ENCODE measurements at regions not wholly inside any gene's neighbourhood (a gene's known extent, or its start where the extent isn't known, plus 50 kb on each side); places are given as distances from the start of the nearest gene placed in this dataset.

- no peak for DNase-seq (ENCODE audit: low spot score)
Observed at GRCh38 chr5:71948206-71948605, 159.1 kb upstream of the MAP1B start.

GRCh38 chr5:71949772-71950171 is 157.5 kb upstream of the MAP1B start:
- DNase-seq (ENCODE audit: low spot score) = no peak

GRCh38 chr5:71953866-71954265 is 153.4 kb upstream of the MAP1B start:
- no peak for DNase-seq (ENCODE audit: low spot score)

- no peak for DNase-seq (ENCODE audit: low spot score)
Observed at GRCh38 chr5:71954329-71954728, 152.9 kb upstream of the MAP1B start.

DNA sequence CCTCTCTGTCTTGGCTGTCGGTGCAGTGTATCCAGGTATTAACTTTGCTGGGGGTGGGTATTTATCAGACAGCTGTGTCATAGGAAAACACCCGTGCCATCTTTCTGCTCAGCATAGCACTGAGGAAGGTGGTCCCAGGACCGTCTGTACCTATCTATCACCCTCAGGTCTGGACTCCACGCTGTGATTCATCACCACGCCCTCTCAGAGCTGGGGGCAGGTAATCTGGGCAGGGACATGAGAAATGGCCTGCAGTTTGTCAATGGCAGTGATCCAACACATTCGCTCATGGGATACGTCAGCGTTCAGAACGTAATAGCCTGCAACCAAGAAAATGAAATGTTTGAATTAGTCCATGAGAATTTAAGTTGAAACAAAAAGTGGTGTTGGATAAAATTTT is 151.6 kb upstream of the MAP1B start:
- no peak for DNase-seq (ENCODE audit: low spot score)

GRCh38 chr5:71957292-71957898 is 149.9 kb upstream of the MAP1B start:
- DNase-seq (ENCODE audit: low spot score) = no peak

GRCh38 chr5:71960195-71960594 is 147.1 kb upstream of the MAP1B start:
- DNase-seq (ENCODE audit: low spot score) = no peak

GRCh38 chr5:71961786-71962185 is 145.5 kb upstream of the MAP1B start:
- no peak for DNase-seq (ENCODE audit: low spot score)

- DNase-seq (ENCODE audit: low spot score) = no peak
Observed at GRCh38 chr5:71969460-71969859, 137.8 kb upstream of the MAP1B start.

DNA sequence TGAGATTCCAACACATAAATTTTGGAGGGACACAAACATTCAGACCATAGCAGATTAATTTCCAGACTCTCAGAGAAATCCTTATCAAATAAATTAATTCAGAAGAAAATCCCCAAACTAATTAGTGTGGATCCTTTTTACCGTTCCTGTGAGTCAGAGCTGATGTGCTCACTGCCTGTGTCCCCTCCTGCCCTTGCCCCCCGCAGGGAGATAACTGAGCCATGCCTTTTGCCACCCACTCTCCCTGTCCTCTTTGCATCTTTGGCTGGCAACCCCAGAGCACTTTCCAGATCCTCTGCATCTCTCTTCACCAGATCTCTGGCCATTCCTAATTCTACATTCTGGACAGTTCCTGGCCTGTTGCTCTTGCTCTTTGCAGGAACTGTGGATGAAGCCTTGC is 135.4 kb upstream of the MAP1B start:
- no peak for DNase-seq (ENCODE audit: low spot score)

DNA sequence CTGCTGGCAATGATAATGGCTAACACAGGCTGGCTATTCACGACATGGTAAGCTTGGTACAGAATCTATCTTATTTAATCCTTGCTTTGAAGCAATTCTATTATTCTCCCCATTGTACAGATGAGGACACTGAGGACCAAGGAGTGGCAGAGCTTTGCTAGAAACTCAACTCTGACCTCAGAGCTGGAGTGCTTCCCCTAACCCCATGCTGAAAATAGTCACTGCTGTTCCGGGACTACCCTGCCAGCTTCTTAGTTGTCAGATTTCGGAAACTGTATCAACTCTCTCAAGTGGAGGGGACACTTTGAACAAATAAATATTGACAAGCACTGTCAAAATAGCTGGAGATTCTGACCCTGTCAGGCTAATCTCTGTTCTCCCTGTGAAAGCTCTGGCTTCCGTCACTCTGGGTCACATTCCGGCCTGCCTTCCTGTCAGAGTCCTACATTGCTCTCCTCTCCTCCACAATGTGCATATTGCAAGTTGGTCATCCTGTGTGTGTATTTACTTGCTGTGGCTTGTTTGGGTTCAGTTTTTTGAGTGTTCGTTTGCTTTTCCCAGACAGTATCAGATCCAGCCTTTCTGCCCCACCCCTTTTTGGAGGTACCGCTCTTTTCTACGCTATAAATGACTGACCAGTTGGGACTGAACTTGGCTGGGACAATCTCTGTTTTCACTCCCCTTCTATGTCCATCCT is 134.3 kb upstream of the MAP1B start:
- DNase-seq (ENCODE audit: low spot score) = no peak

DNA sequence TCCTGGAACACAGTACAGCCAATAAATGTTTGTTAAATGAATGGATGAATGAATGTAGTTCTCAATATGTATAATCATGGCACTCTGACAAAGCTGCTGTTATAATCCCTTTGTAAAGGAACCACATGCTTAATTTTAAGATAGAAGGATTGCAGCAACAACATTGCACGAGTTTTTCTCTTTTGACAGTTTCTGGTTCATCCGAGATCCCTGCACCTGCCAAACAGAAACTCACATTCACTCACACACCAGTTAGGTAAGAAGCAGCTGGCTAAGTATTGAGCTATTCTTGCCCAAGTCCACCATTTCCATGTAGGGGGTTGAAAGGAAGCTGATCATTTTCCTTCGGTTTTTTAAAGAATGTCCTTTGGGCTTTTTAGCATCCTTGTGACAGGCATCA is 133.7 kb upstream of the MAP1B start:
- no peak for DNase-seq (ENCODE audit: low spot score)

- DNase-seq (ENCODE audit: low spot score) = no peak
Observed at GRCh38 chr5:71974165-71974564, 133.1 kb upstream of the MAP1B start.

DNA sequence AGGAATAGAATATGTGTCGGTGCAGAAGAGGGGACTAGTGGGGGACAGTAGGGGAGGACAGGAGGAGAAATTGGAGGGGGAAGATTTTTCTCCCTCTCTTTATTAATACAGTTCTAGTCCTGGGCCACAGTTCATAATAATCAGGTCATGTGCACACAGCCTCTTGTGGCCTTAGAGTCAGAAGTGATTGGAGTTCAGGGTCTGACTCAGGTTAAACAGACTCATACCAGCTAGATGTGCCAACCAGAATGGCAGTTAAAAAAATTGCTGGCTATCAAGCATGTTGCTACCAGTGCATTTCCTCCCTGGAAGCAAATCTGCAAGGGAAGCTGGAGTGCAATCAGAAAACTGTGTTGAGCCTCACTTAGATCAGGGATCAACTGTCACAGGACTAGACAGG is 132.7 kb upstream of the MAP1B start:
- no peak for DNase-seq (ENCODE audit: low spot score)

GRCh38 chr5:71976449-71976848 is 130.8 kb upstream of the MAP1B start:
- DNase-seq (ENCODE audit: low spot score) = no peak

- no peak for DNase-seq (ENCODE audit: low spot score)
Observed at GRCh38 chr5:71977311-71977710, 130.0 kb upstream of the MAP1B start.

DNA sequence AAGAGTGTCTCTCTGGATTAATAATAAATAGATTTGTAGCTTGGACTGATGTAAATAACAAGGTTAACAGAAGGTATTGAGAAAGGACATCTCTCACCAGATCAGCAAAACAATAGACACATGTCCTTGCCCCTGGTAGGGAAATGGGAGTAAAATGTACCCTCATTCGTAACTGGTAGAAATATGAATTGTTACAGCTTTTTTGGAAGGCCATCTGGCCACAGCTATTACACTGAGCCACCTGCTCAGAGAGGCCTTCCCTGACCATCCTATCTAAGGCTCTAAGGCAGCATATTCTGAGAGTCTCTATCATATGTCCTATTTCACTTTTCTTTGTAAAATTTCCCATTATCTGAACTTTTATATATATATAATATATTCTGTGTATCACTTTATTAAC is 129.1 kb upstream of the MAP1B start:
- no peak for DNase-seq (ENCODE audit: low spot score)

DNA sequence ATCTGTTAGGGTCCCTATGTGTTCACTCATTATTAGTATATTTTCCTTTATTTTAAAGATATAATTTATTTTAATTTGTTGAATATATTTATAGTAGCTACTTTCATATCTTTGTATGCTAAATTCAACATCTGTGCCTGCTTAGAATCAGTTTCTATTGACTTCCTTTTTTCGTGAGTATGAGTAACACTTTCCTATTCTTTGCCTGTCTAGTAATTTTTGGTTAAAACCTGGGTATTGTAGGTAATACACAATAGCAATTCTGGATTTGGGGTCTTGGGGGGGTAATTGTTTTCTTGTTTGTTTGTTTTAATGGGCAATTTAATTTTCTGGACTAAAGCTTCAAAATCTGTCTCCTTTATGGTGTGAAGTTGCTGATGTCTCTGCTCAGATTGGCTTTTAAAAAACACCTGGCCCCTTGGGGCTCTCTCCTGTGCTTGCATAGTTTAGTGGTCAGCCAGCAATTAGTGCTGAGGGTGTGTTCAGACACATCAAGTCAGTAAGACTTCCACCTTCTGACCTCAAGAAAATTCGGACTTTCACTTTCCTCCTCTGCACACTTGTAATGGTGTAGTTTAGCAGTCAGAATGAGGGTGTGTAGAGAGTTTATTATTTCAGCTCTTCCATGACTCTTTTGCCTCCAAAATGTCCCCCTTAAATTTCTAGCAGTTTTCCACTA is 124.4 kb upstream of the MAP1B start:
- DNase-seq (ENCODE audit: low spot score) = no peak

- no peak for DNase-seq (ENCODE audit: low spot score)
Observed at GRCh38 chr5:71986101-71986500, 121.2 kb upstream of the MAP1B start.

DNA sequence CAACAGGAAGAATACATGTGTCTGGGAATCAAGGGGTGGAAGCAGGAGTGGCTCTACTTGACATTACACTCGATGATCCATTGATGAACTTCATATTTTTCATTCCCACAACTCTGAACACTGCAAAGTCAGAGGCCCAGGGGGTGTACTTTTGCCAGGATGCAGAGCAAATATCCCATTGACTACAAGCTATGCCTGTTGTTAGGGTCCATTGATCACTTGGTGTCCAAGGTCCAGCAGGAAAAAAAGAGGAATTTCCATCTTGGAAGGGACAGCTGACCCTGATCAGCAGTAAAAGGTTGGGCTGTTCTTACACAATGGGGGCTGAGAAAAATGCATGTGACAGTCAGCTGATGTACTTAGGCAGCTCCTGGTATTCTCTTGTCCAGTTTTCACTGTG is 118.5 kb upstream of the MAP1B start:
- no peak for DNase-seq (ENCODE audit: low spot score)

- no peak for DNase-seq (ENCODE audit: low spot score)
Observed at GRCh38 chr5:71993600-71993999, 113.7 kb upstream of the MAP1B start.

- DNase-seq (ENCODE audit: low spot score) = no peak
Observed at GRCh38 chr5:71996789-71997188, 110.5 kb upstream of the MAP1B start.

DNA sequence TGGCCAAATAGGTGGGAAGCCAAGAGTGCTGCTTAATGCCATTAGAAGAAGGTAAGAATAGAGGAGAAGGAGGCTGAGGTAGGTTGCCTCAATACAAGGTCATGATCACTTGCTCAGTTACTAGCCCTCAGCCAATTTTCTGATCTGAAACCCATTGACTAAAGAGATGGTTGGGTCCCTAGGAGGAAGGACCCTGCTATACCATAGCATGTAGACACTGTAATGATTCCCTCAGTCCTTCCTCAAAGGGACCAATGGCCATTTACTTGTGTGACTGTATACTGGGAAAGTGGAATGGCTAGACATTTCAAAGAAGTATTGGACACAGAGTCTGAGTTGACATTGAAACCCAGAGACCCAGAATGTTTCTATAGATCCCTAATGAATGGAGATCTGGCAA is 108.5 kb upstream of the MAP1B start:
- no peak for DNase-seq (ENCODE audit: low spot score)

DNA sequence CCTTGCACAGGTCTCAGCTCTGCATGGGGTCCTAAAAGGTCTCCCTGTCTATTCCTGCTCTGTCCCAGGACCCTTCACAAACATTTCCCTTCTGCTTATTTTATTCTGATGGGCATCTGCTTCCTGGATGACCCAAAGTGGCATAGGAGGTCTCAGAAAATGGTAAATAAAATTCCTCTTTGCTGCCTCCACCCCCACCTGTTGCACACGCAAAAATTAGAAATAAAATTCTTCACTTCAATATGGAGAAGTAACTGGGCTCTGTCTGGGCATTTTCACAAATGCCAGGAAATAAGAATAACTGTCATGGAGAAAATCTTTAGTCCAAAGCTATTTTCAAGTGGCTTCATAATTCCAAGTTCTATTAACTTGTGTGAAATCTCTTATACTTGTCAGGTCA is 106.6 kb upstream of the MAP1B start:
- no peak for DNase-seq (ENCODE audit: low spot score)
